Activated T-helper 9 cell treated with anti-CD3 and anti-CD28 coated beads, Interleukin-2, amount 50 U/mL, for 16 hours (primary cell): ENCODE measurements at regions not wholly inside any gene's neighbourhood (a gene's known extent, or its start where the extent isn't known, plus 50 kb on each side); places are given as distances from the start of the nearest gene placed in this dataset.
"Not testable (repeated sequence)": the region's sequence is repeated elsewhere in the genome, so short reads cannot be mapped to it uniquely, and the experiment has no call there.

Experiments
- DNase-seq: peaks from one replicate; pipeline ENCODE4 v3.0.0-alpha.2; 2020; ENCODE audit warnings: low read depth

DNA sequence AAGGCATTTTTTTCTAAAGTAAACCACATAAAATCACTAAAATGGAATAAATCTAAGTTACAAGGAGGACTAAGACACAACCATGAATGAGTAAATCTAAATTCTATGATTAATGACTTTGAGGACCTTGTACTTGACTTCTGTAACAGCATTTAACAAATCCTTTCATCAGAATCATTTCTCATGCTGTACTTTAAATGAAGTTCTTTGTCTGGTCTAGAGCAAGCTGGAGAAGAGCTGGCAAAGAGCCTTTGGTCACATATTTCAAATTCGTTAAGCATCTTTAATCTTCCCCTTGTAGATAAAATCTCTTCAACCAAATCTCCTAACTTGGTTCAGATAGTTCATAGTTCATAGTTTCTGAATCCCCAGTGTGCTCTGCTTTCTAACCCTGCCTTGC lies 405.4 kb downstream of the PTPRC start:
- DNase-seq = no peak

DNA sequence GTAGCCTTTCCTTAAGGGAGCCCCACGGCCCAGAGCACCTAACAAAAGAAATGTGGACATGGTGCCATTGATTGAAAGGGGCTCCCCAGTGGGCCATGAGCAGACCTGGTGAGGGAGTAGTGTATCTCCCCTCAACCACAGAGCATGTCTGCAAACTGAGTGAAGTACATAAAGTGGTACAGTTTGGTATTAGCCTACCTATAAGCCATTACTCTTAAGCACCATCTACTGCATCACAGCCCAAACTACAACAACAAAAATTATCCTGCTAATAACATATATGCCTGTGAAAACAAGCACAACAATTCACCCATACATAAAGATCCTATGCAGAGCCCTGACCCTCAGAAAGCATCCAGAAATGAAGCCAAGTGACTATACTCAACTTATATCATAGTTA lies 407.8 kb downstream of the PTPRC start:
- DNase-seq = no peak

DNA sequence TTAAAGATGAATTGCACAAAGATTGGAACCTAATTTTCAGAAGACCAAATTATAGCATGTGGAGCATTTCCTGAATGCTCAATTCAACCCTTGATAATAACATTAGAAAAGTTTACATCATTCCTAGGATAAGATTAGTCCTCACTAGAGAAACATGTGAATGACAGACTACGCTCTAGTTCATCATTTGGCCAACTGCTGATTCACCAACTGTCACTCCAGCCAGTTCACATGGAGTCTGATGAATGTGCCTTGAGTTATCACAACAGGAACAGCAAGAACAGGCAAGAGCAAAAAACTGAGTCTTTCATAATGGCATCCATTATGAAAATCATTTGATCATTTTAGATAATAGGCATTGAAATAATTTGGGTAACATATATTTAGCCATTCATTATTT lies 415.9 kb downstream of the PTPRC start:
- no peak for DNase-seq

DNA sequence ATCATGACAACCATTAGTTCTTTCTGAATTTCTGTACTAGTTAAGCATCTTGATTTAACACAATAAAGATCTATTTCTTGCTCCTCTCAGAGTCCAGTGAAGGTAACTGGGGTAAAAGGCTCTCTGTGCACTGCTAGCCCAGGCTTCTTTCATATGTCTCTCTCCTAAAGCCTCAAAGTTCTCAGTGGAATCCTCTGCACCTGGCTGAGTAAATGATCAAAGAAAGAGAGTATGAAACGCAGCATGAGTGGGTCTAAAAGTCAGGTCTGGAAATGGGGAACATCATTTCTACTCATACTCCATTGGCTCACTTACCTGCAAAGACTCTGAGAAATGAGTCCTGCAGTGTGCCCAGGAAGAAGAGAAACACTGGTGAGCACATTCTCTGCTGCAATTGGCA lies 418.5 kb downstream of the PTPRC start:
- no peak for DNase-seq

DNA sequence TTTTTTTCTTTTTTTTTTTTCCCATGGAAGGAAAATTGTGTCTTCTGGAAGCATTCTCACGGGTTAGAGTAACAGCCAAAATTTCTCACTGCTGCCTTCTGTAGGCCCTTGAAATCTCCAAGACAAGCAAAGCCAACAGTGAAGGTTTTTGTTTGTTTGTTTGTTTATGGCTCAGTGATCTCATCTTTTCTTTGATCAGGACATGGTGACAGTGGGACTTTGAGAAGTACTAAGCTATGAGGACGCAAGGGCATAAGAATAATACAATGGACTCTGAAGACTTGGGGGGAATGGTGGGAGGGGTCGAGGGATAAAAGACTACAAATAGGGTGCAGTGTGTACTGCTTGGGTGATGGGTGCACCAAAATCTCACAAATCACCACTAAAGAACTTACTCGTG lies 419.4 kb downstream of the PTPRC start:
- no peak for DNase-seq

DNA sequence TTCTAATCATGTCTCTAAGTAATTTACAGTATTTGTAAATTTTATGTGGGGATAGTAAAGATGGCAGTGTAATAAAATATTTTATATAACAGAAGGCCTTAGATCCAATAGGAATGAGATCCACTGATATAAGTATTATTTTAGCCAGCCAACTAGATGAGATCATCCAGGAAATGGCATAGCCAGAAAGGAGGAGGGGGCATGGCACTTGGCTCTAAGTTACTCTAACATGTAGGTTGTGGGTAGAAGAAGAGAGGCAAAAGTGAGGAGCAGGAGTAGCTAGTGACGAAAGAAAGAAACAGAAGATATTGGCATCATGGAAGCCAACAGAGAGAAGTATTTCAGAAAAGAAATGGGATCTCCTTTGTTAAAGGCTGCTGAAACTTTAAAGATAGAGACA lies 426.1 kb downstream of the PTPRC start:
- no peak for DNase-seq

DNA sequence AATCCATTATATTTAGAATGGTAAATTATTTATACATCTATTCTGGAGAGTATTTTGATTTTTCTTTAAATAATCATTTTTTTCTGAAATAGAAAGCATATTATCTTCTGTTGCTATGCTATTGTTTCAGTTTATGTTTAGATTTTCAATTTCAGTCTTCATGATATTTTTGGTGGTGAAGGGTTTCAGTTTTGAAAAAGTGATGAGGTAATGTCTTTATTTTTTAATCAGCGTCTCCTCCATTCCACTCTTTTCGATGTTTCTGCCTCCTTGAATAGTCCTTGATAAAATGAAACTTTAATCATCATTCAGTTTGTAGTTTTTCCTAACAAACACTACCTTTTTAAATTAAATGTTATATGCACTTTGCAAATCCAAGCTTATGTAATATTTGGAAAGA lies 428.6 kb downstream of the PTPRC start:
- DNase-seq = no peak

DNA sequence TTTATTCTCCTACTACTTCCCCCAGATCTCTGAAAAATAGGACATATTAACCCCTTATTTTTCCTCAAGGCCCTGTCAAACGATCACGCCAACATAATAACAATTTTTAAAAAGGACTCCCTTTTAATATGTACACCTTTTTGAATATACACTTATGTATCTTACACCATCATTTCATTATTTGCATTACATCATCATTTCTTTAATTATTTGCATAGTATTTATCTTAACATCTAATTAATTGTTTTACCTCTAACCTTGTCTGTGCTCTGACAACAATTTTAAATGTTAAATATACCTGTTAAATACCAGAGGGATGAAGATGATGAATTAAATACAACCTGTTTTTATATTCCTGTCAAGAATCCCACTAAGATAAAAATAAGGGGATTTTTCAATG lies 432.2 kb downstream of the PTPRC start:
- no peak for DNase-seq

DNA sequence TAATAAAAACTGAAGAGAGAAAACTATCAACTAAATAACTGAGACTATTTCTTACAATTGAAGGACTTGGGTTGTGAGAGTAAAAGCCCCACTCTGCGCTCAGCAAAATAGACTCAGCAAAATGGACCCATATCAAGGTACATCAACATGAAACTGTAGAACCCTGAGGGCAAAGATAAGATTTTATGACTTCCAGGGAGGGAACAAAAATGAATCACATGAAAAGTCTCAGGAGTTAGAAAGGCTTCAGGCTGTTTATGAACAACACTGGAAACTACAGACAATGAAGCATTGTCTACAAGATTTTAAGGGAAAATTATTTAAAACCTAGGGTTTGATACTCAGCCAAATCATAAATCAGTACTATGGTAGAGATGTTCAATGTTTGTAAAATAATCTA lies 434.3 kb downstream of the PTPRC start:
- no peak for DNase-seq

DNA sequence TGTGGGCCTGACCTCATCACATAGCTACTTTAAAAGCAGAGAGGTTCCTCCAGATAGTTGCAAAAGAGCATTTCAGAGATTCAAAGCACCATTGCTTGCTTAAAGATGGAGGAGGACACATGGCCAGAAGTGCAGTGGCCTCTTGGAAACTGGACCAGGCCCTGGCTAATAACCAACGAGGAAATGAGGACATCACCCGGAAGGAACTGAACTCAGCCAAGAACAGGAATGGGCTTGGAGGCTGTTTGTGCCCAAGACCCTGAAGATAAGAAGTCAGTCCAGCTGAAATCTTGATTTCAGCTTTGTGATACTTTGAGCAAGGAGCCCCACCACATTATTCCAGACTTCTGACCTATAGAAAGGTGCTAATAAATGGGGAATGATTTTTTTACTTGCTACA lies 437.0 kb downstream of the PTPRC start:
- DNase-seq = no peak

DNA sequence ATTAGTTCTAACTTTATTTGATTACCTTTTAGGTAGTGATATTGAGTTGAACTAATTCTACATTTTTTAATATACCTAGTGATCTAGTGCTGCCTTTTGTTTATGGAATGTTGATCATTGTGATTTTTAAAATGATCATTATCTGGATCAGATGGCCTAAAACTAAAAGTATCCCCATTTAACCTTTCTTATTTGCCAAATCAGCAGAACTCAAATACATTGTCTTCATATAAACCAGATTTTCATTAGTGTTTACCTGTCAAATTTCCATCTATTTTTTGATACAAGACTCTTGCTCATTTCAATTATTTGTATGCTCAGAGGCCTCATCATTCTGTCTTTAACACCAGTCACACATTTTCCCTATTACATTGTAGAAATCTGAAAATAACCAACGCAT lies 441.2 kb downstream of the PTPRC start:
- no peak for DNase-seq

DNA sequence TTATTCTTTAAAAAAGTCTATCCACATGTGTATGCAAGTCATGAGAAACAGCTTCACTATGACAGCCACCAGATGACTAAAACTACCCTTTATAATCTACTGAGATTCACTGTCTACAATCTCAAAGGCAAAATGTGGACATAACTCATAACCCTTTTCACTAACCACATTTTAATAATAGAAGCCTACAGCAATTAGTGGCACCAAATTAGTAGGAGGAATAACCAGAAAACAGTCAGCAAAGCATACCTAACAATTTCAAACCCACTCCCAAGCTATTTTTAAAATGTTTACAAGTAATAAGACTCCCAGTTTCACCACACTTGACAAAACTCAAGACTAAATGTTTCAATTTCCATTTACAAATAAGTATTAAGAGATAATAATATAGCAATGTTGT lies 442.9 kb downstream of the PTPRC start:
- no peak for DNase-seq

DNA sequence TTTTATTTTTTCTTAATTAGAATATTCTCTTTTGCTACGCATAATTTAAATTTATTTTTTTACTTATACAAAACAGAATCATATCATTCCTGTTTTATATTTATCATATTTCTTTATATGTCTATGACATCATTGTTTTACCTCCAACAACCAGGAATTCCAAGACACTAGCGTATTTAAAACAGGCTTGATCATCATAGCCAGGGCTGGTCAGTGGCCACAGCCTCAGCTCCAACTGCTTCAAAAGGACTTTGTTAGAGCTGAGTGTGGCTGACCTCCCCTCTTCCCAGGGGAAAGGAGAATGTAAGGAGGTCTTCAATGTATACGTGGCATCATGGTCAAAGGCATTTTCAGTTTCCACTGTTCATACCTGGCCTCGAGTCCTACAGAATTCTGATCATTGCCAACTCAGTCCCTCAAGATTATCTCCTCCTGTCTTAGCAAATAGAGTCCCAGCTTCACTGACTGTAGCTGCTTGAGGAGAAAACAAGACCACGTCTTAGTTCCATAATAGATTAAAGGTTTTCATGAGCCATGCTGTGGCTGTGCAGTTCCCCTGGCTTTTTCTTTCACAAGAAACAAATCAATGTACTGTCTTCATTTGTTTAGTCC lies 444.0 kb downstream of the PTPRC start:
- DNase-seq = no peak

DNA sequence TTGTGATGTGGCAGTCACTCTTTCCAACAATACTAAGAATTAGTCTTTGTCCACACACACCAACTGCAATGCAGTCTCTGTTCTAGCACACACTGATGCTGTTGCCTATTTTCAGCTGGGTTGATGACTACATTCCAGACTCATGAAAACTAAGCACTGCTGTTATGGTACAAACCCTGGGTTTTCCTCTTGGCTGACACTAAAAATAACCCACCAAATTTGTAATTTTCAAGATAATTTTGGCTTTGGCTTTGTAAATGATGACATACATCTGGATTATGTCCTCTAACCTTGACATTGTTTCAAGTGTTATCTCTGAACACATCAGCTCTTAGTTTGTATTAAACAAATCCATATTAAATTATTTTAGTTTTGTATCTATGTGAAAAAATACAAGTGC lies 444.8 kb downstream of the PTPRC start:
- DNase-seq = no peak

DNA sequence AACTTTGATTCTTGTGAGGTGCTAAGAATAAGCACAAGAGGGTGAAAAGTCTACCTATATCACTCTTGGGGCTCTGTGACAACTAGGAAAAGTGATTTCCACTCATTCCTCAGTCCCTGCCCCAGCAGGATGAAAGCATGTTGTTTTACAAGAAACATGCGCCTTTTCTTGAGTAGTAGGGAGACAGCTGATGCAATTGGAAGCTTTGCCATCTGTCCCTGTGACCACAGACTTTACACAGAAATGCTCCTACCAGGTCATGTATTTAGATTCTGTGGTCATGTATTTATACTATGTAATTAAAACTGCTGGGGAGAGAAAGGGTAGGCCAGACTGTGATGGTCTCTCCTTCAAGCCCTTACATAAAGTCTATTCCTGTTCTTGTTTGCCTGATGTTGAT lies 445.5 kb downstream of the PTPRC start:
- DNase-seq = no peak

DNA sequence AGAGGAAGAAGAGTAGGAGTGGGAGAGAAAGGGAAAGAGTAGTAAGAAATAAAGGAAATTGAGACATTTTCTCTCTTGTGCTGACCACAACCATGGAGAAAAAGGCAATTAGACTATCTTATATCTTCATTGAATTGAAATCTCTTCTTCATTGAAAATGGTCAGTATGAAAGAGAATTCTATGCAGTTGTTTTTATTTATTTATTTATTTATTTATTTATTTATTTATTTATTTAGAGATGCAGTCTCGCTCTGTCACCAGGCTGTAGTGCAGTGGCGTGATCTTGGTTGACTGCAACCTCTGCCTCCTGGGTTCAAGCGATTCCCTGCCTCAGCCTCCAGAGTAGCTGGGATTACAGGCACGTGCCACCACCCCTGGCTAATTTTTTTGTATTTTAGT lies 447.1 kb downstream of the PTPRC start:
- DNase-seq = no peak

DNA sequence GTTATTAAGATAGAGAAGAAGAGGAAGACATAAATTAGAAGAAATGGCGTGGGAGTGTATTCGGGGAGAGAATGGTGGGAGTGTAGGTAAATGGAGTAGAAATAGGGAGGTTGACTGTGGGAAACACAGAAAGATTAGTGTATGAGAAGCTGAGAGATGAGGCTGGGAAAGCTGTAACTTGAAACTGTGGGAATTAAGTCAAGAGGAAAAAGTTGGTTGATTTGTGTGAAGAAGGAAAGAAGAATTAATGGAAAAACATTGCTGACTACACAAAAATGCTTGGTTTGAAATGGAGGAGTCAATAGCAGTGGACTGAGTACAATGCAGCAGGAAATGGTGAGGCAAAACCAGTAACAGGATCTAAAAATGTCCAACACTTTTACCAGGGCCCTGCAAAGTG lies 448.3 kb downstream of the PTPRC start:
- DNase-seq = no peak

DNA sequence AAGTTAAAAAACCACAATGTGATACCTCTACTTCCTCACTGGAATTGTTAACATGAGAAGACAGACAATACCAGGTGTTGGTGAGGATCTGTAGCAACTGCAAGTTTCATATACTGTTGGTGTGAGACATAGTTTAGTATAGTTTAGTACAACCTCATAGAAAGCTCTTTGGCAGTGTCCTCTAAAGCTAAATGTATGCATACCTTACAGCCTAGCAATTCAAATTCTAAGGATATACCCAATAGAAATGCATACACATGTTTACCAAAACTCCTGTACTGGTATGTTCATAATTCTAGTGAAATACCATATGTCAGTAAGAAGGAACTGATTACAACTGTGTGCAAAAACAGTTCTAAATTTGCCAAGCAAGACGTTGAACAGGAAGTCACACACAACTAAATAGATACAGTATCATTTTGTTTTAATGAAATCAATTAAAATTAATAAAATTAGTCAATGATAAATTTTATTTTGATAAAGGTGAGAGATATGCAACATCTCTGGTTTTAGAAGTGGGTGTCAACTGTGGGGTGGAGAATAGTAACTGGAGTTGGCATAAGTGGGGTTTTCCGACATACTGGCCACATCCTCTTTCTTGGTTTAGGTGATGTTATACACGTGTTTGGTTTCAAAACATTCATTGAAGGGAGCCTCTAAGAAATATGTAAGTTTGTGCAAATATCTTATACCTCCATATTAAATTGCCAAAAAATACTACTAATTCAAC lies 450.7 kb downstream of the PTPRC start:
- DNase-seq = no peak

DNA sequence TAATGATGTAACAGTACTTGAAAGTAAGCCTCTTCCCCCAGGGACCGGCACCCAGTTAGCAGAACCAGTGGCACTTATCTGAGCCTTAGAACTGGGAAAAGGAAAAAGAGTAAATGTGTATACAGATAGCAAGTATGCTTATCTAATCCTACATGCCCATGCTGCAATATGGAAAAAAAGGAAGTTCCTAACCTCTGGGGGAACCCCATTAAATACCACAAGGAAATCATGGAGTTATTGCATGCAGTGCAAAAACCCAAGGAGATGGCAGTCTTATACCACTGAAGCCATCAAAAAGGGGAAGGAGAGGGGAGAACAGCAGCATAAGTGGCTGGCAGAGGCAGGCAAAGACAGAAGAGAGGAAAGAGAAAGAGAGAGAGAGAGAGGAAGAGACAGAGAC lies 456.8 kb downstream of the PTPRC start:
- DNase-seq = not testable (repeated sequence)

DNA sequence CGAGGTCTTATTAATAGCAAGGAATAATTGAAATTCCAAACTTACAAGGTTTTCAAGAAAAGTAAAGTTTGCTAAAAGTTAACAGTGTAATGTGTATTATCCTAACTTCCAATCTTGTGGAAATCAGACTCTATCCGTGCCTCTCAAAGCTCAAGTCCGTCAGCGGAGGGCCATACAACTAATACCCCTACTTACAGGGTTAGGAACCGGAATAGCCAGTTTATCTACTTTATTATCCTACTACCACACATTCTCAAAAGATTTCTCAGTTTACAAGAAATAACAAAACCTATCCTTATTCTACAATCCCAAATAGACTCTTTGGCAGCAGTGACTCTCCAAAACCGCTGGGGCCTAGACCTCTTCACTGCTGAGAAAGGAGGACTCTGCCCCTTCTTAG lies 457.8 kb downstream of the PTPRC start:
- DNase-seq = no peak

DNA sequence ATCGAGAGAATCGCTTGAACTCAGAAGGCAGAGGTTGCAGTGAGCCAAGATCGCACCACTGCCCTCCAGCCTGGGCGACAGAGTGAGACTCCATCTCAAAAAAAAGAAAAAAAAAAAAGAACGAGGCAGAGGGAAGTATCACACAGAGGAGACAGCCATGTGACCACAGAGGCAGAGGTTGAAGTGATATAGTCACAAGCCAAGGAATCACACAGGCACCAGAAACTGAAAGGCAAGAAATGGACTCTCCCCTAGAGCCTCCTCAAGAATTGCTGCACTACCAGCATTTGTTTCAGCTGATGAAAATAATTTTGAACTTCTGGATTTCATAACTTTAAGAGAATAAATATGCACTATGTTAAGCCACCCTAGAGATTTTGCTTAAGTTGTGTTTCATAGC lies 459.6 kb downstream of the PTPRC start:
- DNase-seq = no peak

DNA sequence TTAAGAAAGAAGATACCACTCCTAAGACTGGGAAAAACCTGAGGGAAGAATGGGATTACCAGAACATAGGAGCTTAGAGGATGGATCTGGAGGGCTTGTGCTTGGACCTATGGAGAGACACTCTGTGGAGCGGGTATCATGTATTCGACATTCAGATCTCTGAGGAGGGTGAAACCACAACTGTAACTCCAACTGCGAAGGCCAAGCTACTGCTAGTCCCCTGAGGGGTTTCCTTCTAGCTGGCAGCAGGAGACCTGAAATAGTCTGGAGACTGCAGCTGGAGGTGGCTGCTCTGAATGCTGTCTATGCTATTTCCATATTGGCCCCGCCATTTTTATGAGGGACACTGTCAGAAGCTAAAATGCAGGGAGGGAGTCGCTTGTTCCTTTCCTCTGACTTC lies 462.3 kb downstream of the PTPRC start:
- DNase-seq = no peak

DNA sequence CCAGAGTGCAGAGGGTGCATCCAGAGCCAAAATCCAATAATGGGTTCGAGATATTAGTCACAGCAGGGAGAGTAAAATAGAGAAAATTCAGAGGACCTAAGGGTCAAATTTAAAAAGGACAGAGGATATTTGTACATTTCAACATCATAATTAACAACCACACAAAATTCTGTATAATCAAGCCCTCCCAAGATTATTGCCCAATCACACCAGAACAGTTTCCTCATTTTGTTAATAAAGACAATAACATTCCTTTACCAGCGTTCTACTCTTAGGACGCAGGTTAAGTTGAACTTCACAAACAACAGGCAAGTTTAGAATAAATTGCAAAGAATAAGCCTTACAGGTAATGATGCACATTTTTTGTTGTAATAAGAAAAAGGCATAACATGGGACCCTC lies 462.8 kb downstream of the PTPRC start:
- DNase-seq = no peak

DNA sequence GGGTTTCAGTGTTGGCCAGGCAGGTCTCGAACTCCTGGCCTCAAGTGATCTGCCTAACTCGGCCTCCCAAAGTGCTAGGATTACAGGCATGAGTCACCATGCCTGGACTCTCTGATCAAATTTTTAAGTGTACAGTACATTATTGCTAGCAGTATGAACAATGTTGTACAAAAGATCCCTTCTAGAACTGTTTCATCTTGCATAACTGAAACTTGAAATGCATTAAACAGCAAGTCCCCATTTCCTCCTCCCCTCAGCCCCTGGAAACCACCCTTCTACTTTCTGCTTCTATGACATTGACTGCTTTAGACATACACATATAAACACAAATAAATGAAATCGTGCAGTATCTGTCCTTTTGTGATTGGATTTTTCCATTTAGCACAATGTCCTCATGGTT lies 463.4 kb downstream of the PTPRC start:
- no peak for DNase-seq
